Mucosa of rectum (tissue), 2 donors: ENCODE measurements at regions not wholly inside any gene's neighbourhood (a gene's known extent, or its start where the extent isn't known, plus 50 kb on each side); places are given as distances from the start of the nearest gene placed in this dataset.

ENCODE experiments used
- H3K27ac ChIP-seq, 2 donors: one replicate each; pipeline ENCODE4 v1.7.0; 2013; ENCODE audit warnings: inconsistent platforms in 2 of 2, low read depth in 2 of 2, low read length in 2 of 2
- H3K27me3 ChIP-seq, 2 donors: one replicate each; pipeline ENCODE4 v1.7.0; 2013; ENCODE audit warnings: low read length in 2 of 2; ENCODE audit not compliant: control insufficient read depth in 2 of 2, insufficient read depth in 2 of 2
- H3K36me3 ChIP-seq, 2 donors: one replicate each; pipeline ENCODE4 v1.7.0; 2013; ENCODE audit warnings: low read length in 2 of 2; ENCODE audit not compliant: control insufficient read depth in 2 of 2, insufficient read depth in 2 of 2
- H3K4me1 ChIP-seq, 2 donors: one replicate each; pipeline ENCODE4 v1.7.0; 2013; ENCODE audit warnings: low read length in 2 of 2, mild to moderate bottlenecking in 1 of 2; ENCODE audit not compliant: control insufficient read depth in 2 of 2, insufficient read depth in 2 of 2
- H3K4me3 ChIP-seq, 2 donors: one replicate each; pipeline ENCODE4 v1.7.0; 2013; ENCODE audit warnings: low read length in 2 of 2
- H3K9ac ChIP-seq, 2 donors: one replicate each; pipeline ENCODE4 v1.7.0; 2013; ENCODE audit warnings: low read length in 2 of 2, low read depth in 1 of 2, mild to moderate bottlenecking in 1 of 2
- H3K9me3 ChIP-seq, 2 donors: one replicate each; pipeline ENCODE4 v1.7.0; 2013; ENCODE audit warnings: low read length in 2 of 2; ENCODE audit not compliant: control insufficient read depth in 2 of 2
- donor health status: healthy.
- donor health status: Normal muscosa, but diverticular disease.

DNA sequence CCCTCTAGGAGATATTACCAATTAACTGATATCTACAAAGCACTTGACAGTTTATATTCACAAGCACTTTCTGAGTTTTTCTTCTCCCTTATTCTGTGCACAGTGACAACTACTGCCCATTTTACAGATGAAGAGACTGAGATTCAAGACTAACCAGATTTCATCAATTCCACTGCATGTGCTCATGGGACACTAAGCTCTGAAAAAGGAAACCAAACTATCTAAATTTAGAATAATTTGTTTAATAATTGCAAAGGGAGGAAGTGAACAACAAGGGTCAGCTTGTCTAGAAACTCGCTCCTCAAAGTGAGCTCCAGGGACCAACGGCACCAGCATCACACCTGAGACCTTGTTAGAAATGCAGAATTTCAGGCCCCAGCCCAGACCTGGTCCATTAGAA, 50.8 kb upstream of the MYLIP start:
- Histone ChIP-seq H3K9ac (no peak overlapping the region), H3K4me3 (no peak overlapping the region), H3K27ac (no peak overlapping the region), H3K4me1 (no peaks in the 10 kb centered on the region), H3K27me3 (no peaks in the 10 kb centered on the region), H3K9me3 (no peaks in the 10 kb centered on the region), H3K36me3 (no peaks in the 10 kb centered on the region)

DNA sequence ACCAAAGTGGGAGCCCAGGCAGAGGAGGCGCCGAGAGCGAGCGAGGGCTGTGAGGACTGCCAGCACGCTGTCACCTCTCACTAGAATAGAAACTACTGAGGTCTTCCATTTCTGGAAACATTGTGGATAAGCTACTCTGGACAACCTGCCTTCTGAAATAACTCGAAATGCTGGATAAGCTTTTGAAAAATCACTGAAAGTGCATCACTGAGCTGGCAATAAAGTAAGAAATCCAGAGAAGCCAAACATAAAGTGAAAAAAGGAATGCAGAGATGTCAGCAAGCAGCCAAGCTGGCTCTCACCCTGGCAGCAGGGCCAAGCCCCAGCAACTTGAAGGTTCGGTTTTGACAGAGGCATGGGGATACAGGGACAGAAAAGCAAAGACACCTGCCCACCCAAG, 59.2 kb upstream of the MYLIP start:
- Histone ChIP-seq H3K27ac (no peak overlapping the region), H3K4me3 (no peak overlapping the region), H3K9ac (no peak overlapping the region), H3K36me3 (no peaks in the 10 kb centered on the region), H3K27me3 (no peaks in the 10 kb centered on the region), H3K4me1 (no peaks in the 10 kb centered on the region), H3K9me3 (no peaks in the 10 kb centered on the region)

DNA sequence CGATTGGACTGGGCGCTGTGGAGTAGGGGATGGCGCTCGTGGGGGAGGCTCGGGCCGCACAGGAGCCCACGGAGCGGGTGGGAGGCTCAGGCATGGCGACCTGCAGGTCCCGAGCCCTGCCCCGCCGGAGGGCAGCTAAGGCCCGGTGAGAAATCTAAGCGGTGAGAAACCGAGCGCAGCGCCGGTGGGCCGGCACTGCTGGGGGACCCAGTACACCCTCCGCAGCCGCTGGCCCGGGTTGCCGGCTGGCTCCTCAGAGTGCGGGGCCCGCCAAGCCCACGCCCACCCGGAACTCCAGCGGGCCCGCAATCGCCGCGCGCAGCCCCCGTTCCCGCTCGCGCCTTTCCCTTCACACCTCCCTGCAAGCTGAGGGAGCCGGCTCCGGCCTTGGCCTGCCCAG, 59.7 kb upstream of the MYLIP start:
- Histone ChIP-seq H3K27ac (no peak overlapping the region), H3K9ac (no peak overlapping the region), H3K4me3 (no peak overlapping the region), H3K27me3 (no peaks in the 10 kb centered on the region), H3K36me3 (no peaks in the 10 kb centered on the region), H3K9me3 (no peaks in the 10 kb centered on the region), H3K4me1 (no peaks in the 10 kb centered on the region)

DNA sequence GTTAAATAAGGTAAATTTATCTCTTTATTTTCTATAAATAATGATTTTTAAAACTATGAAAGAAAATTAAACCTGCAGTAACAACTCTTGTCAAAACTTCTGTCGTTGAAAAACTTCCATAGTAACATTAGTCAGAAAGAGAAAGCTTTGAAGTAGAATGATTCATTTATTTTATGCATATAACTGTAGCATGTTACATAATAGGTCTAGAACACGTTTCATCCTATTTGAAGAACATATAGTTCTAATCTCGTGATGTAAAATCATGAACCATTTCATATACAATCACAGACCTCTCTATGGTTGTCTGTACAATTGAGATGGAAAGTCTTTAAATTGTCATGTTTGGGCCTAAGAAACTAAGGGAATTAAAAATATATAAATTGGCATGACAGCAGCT, 61.3 kb upstream of the MYLIP start:
- H3K4me1 ChIP-seq, result no peaks in the 10 kb centered on the region
- H3K36me3 ChIP-seq, result no peaks in the 10 kb centered on the region
- H3K9ac ChIP-seq, result no peak overlapping the region
- H3K27ac ChIP-seq, result no peak overlapping the region
- no peaks in the 10 kb centered on the region for H3K9me3 ChIP-seq
- no peak overlapping the region for H3K4me3 ChIP-seq
- H3K27me3 ChIP-seq, result no peaks in the 10 kb centered on the region

DNA sequence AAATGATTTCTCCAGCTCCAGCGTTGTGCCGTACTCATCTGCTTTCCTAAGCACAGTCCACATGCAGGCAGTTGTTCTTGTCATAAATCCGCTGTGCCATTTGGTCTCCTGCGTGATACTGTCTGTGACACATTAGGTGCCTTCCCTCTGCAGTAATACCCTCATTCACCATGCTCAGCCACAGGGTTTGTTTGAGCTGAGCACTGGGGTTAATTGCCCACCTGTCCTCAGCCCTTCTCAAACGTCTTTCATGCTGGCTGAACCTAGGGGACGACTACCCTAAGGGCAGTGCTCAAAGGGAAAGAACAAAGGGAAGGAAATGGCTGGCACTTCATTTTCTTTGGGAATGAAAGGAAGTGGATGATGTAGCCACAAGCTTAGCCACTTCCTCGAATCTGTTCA, 64.2 kb upstream of the MYLIP start:
- H3K4me3 ChIP-seq, result no peak overlapping the region
- H3K9ac ChIP-seq, result no peak overlapping the region
- H3K36me3 ChIP-seq, result no peaks in the 10 kb centered on the region
- no peaks in the 10 kb centered on the region for H3K9me3 ChIP-seq
- no peaks in the 10 kb centered on the region for H3K27me3 ChIP-seq
- H3K4me1 ChIP-seq, result no peaks in the 10 kb centered on the region
- H3K27ac ChIP-seq, result no peak overlapping the region

DNA sequence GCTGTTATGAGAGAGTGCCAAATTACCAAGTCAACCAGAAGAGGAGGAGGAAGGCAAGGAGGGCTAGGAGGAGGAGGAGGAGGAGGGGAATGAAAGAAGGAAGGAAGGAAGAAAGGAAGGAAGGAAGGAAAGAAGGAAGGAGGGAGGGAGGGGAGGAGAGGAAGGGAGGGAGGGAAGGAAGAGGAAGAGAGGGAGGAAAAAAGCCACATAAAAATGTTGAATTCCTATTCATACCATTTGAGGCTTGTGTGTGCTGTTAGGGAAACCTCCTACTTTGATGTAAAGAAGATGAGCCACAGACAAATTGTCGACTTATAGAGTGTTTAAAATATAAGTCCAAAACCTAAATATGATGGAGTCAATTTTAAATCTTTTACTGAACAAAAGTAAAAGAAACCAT, 65.3 kb upstream of the MYLIP start:
- Histone ChIP-seq H3K4me3 (no peak overlapping the region), H3K36me3 (no peaks in the 10 kb centered on the region), H3K9me3 (no peaks in the 10 kb centered on the region), H3K4me1 (no peaks in the 10 kb centered on the region), H3K27me3 (no peaks in the 10 kb centered on the region), H3K27ac (no peak overlapping the region), H3K9ac (no peak overlapping the region)

DNA sequence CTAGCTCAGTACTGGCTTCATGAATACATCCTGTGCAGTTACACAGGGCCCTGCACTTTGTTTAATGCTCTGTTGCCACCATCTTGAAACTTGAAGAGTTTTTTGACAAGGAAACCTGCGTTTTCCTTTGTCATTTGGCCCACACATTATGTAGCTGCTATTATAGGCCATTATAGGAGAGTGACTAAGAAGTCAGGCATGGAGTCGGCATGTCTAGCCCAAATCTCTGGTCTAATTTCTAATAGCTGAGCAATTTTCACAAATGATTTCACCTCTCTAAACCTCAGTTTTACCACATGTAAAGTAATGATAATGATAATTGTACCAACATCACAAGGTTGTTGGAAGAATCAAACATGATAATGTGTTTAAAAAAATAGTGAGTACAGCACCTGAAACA, 67.1 kb upstream of the MYLIP start:
- H3K9me3 ChIP-seq, result no peaks in the 10 kb centered on the region
- no peaks in the 10 kb centered on the region for H3K27me3 ChIP-seq
- no peaks in the 10 kb centered on the region for H3K4me1 ChIP-seq
- H3K4me3 ChIP-seq, result no peak overlapping the region
- H3K9ac ChIP-seq, result no peak overlapping the region
- no peaks in the 10 kb centered on the region for H3K36me3 ChIP-seq
- H3K27ac ChIP-seq, result no peak overlapping the region

DNA sequence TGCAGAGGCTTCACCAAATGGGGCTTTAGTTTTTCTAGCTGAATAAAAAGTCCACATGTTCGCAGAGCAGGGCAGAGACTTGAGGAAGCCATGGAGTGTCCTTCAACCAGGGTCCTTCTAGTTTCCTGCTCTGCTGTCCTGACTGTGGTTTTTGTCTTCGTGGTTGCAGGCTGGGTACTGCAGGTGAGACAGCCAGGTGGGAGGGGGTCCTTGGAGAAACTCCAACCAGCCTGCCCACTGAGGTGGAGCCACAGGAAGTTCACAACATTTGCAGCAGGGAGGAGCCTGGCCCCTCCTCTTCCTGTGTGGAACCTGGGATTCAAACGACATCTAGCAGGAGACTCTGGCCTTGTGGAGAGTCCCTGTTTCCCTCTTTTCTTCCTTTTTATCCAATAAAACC, 68.8 kb upstream of the MYLIP start:
- Histone ChIP-seq H3K27ac (no peak overlapping the region), H3K4me3 (no peak overlapping the region), H3K9ac (no peak overlapping the region), H3K9me3 (no peaks in the 10 kb centered on the region), H3K4me1 (peaks cover 0 to 2% of the 10 kb centered on the region in 2 donors), H3K36me3 (no peaks in the 10 kb centered on the region), H3K27me3 (no peaks in the 10 kb centered on the region)

DNA sequence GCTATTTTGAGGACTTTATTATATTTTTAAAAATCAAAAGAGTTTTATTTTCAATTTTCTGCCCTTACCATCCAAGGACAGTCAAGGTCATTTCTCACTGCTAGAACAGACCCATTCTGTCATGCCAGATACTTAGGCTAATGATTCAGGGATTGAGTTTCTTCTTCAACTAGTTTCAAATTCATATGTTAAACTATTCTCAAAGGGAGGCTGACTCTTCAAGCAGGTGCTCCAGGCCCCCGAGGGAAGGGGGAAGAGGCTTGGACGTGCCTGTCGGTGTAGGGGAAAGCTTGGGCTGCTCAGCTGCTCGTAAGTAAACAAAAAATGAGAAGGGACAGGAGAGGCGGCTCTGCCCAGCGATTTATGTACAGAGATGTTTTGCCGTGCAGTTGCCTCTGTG, 69.4 kb upstream of the MYLIP start:
- Histone ChIP-seq H3K4me1 (peaks cover 0 to 2% of the 10 kb centered on the region in 2 donors), H3K9ac (no peak overlapping the region), H3K27me3 (no peaks in the 10 kb centered on the region), H3K9me3 (no peaks in the 10 kb centered on the region), H3K4me3 (no peak overlapping the region), H3K36me3 (no peaks in the 10 kb centered on the region), H3K27ac (no peak overlapping the region)

DNA sequence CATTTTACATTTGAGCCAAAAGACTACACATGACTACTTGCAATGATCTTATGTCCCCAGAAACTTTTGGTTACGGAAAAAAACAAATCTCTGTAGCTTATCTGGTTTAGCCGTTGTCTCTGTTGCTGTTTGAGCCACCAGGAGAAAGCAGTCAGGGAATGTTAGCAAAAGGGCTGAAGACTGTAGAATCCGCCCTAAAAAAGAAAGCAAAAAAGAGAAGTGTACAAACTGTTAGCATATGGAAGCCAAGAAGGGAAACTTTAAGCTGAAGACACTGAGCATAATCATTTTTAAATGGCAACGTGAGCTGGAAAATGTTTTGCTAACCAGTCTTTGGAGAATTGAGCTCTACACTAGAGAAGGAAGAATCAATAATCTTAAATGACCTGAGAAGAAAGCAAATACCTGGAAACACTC, 69.9 kb upstream of the MYLIP start:
- Histone ChIP-seq H3K4me3 (no peak overlapping the region), H3K9ac (no peak overlapping the region), H3K27me3 (no peaks in the 10 kb centered on the region), H3K9me3 (no peaks in the 10 kb centered on the region), H3K4me1 (peaks cover 0 to 2% of the 10 kb centered on the region in 2 donors), H3K36me3 (no peaks in the 10 kb centered on the region), H3K27ac (no peak overlapping the region)

DNA sequence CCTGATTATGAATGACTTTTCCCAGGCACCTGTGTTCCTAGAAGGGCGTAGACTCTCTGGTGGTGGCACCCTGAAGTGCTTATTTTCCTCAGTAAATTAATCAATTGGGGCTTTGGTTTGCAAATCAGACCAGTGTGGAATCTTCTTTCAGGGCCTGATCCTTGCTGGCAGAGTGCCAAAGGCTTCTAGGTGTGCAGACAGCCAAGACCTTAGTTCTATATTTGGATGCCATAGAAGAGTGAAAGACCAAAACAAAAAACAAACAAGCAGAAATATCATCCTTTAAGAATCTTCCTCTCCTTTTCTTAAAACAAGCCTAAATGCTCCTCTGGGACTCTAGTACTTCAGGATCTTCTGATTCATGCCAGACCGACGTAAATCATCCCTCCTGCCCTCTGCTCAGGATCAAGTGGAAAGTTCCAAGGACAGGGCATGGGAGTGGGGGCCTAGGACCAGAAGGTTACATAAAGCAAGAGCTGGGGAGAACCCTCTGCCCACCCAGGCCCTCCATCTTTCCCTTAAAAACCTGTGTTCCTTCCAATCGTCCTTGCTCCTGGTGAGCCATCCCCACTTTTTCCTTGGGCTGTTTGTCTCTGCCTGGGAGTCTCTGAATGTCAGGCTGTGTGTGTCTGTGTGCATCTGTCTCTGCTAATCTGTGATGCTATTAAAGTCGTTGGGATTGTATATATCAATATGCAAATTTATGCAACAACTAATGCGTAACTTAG, 70.5 kb upstream of the MYLIP start:
- no peak overlapping the region for H3K4me3 ChIP-seq
- peaks cover 0 to 2% of the 10 kb centered on the region in 2 donors for H3K4me1 ChIP-seq
- no peak overlapping the region for H3K27ac ChIP-seq
- no peaks in the 10 kb centered on the region for H3K9me3 ChIP-seq
- no peaks in the 10 kb centered on the region for H3K36me3 ChIP-seq
- no peak overlapping the region for H3K9ac ChIP-seq
- no peaks in the 10 kb centered on the region for H3K27me3 ChIP-seq
